Urinary bladder (tissue), 3 donors: ENCODE measurements at regions not wholly inside any gene's neighbourhood (a gene's known extent, or its start where the extent isn't known, plus 50 kb on each side); places are given as distances from the start of the nearest gene placed in this dataset.

Experiments used
- DNase-seq: peaks from one replicate; pipeline ENCODE4 v3.0.0-alpha.2; 2015; ENCODE audit errors: extremely low spot score
- H3K27ac ChIP-seq: one replicate; pipeline ENCODE4 v1.5.1; 2013; ENCODE audit warnings: low read depth, mild to moderate bottlenecking, moderate library complexity
- H3K36me3 ChIP-seq: one replicate; pipeline ENCODE4 v1.6.1; 2013; ENCODE audit warnings: mild to moderate bottlenecking, moderate library complexity; ENCODE audit not compliant: insufficient read depth
- H3K4me1 ChIP-seq: one replicate; pipeline ENCODE4 v1.6.1; 2013; ENCODE audit warnings: mild to moderate bottlenecking, moderate library complexity; ENCODE audit not compliant: insufficient read depth
- H3K4me3 ChIP-seq: one replicate; pipeline ENCODE4 v1.5.1; 2013; ENCODE audit warnings: low read depth, low read length
- WGBS: extraction: QIAGEN DNeasy Blood & Tissue Kit; methylation state at CpG from one replicate; pipeline ENCODE4 v1.1.7; 2013; 5-methylcytosine and 5-hydroxymethylcytosine counted together
- donor health status: healthy with polysubstance abuse.
- donor health status: healthy.

DNA sequence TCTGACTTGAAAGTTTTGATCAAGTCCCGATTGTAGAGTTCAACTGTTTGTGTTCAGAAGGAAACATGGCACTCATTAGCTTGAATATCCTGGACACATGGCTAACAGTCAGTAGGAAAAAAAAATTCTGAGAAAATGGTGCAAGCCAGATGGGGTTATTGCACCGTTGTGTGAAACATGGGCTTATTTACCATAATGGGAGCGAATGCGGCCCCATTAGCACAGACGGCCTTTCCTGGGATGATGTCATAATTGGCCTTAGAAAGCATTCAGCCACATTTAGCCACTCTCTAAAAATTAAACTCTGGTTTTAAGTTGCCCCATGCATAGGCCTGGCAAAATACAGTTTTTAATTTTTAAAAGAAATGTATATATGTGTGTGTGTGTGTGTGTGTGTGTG lies 112.1 kb downstream of the IRX2 start:
- Histone ChIP-seq H3K4me3 (no peak overlapping the region), H3K36me3 (no peaks in the 10 kb centered on the region), H3K4me1 (no peaks in the 10 kb centered on the region), H3K27ac (no peak overlapping the region)
- DNase-seq = no peak
- 58% methylated on average over 5 of the region's 5 CpGs for WGBS

- Histone ChIP-seq H3K27ac (no peak overlapping the region), H3K4me3 (no peak overlapping the region), H3K36me3 (no peaks in the 10 kb centered on the region), H3K4me1 (no peaks in the 10 kb centered on the region)
- no peak for DNase-seq
- WGBS = 58% methylated on average over 11 of the region's 11 CpGs
These were observed 116.9 kb downstream of the IRX2 start for GRCh38 chr5:2634399-2635176.

DNA sequence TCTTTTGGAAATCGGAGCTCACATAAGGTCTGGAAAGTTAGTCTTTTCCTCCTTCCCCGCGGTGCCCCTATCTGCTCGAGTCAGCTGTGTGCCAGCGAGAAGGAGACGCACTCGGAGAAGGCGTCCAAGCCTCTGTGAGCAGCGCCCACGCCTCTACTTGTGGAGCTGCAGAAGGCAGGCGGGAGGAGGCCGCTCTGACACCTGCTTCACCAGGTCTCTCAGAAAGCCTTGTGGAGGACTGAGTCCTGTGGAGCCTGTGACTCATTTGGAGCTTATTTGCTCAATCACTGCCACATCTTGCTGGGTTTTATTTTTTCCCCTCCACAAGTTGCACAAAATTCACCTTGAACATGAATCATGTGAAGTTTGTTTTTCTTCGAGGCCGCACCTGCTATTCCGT lies 117.5 kb downstream of the IRX2 start:
- Histone ChIP-seq H3K27ac (no peak overlapping the region), H3K4me1 (no peaks in the 10 kb centered on the region), H3K4me3 (no peak overlapping the region), H3K36me3 (no peaks in the 10 kb centered on the region)
- no peak for DNase-seq
- 72% methylated on average over 15 of the region's 15 CpGs for WGBS

DNA sequence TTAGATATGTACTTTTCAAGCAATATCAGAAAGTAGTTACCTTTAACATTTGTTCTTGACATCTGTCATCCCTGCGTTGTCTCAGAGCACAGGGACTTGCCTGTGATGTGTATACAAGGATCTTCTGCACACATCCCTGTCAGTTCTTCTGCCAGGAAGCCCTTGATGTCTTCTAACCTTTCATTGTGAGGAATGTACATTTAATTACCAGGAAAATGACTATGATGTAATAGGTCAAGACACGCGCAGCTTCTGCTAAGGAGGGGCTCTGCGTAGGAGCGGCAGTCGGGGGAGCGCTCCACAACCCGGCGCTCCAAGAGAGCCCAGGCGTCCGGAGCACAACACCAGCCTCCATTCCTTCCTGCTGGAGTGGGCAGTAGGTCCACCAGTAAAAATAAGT lies 119.7 kb downstream of the IRX2 start:
- H3K36me3 ChIP-seq = no peaks in the 10 kb centered on the region
- H3K27ac ChIP-seq = no peak overlapping the region
- WGBS = 69% methylated on average over 11 of the region's 11 CpGs
- H3K4me3 ChIP-seq = no peak overlapping the region
- H3K4me1 ChIP-seq = no peaks in the 10 kb centered on the region
- DNase-seq = no peak

- Histone ChIP-seq H3K4me1 (no peaks in the 10 kb centered on the region), H3K36me3 (no peaks in the 10 kb centered on the region), H3K4me3 (no peak overlapping the region), H3K27ac (no peak overlapping the region)
- WGBS = 50% methylated on average over 7 of the region's 7 CpGs
- DNase-seq = no peak
These were observed 122.4 kb downstream of the IRX2 start for GRCh38 chr5:2629045-2629444.

- H3K4me1 ChIP-seq = no peaks in the 10 kb centered on the region
These were observed 123.6 kb downstream of the IRX2 start for GRCh38 chr5:2627867-2628266.

DNA sequence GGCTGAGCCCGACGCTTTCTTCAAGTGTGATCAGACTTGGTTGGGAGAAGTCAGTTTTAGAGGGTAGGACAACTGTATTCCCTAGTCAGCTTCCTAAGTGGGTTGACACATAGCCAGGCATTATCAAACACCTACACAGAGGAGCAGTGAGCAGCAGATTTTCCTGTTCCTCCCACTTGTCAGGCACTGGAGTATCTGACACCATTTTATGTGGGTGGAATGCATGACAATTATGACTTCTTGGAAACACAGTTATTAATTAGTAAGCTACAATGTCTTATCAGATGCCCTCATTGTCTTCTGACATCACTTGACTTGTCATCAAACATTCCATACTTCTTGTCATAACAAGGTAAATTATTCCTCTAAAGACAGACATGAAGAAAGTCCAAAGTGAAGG lies 124.9 kb downstream of the IRX2 start:
- 97% methylated on average over 2 of the region's 2 CpGs for WGBS
- H3K4me3 ChIP-seq = no peak overlapping the region
- no peaks in the 10 kb centered on the region for H3K4me1 ChIP-seq
- H3K36me3 ChIP-seq = no peaks in the 10 kb centered on the region
- no peak overlapping the region for H3K27ac ChIP-seq
- DNase-seq = no peak

More at GRCh38 chr5:2627867-2628266, 123.6 kb downstream of the IRX2 start:
- 87% methylated on average over 13 of the region's 13 CpGs for WGBS
- Histone ChIP-seq H3K36me3 (no peaks in the 10 kb centered on the region), H3K27ac (no peak overlapping the region), H3K4me3 (no peak overlapping the region)
- no peak for DNase-seq

GRCh38 chr5:2622866-2623265 lies 128.6 kb downstream of the IRX2 start:
- WGBS = 69% methylated on average over 5 of the region's 5 CpGs

GRCh38 chr5:2621631-2622030 lies 129.8 kb downstream of the IRX2 start:
- no peaks in the 10 kb centered on the region for H3K36me3 ChIP-seq
- WGBS = 76% methylated on average over 8 of the region's 8 CpGs
- H3K4me1 ChIP-seq = no peaks in the 10 kb centered on the region
- no peak for DNase-seq
- no peak overlapping the region for H3K27ac ChIP-seq
- no peak overlapping the region for H3K4me3 ChIP-seq

More at GRCh38 chr5:2622866-2623265, 128.6 kb downstream of the IRX2 start:
- DNase-seq = no peak
- no peak overlapping the region for H3K4me3 ChIP-seq
- no peaks in the 10 kb centered on the region for H3K4me1 ChIP-seq
- no peaks in the 10 kb centered on the region for H3K36me3 ChIP-seq
- H3K27ac ChIP-seq = no peak overlapping the region

DNA sequence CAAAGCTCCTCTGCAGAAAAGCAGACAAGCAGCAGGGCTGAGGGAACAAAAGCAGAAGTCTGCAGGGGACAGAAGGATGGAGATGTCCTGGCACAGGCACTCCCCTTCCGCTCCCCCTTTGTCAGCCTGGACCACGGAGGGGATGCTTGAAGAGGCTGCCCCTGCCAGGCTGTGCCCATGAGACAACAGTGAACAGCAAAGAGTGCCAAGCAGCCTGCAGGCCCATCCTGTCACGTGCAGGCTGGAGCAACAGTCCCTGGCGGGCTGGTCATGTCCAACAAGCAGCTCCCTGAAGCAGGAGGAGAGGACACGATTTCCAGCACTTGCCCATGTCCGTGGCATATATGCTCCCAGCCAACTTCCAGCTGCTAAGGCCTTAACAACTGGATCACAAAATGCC lies 132.3 kb downstream of the IRX2 start:
- no peaks in the 10 kb centered on the region for H3K4me1 ChIP-seq
- no peak for DNase-seq
- no peak overlapping the region for H3K4me3 ChIP-seq
- no peaks in the 10 kb centered on the region for H3K36me3 ChIP-seq
- no peak overlapping the region for H3K27ac ChIP-seq
- 68% methylated on average over 6 of the region's 6 CpGs for WGBS

DNA sequence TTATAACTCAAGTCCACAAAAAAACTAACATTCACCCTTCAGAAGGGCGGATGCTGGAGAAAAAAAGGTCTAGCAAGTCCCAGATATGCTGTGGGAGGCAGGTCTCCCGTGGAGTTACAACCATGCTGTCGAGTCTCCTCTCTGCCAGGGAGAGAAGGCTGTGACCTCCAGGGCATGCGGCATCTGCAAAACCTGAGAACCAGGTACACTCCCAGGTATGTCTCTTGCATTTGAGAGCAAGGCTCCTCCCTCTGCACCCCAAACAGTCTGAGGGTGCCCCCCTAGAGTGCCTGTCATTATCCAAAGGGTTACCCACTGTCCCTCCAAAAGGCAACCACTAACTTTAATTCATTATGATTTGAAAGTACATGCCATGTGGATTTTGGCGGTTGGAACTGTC lies 134.0 kb downstream of the IRX2 start:
- H3K27ac ChIP-seq = no peak overlapping the region
- WGBS = 86% methylated on average over 5 of the region's 5 CpGs
- H3K4me1 ChIP-seq = no peaks in the 10 kb centered on the region
- no peaks in the 10 kb centered on the region for H3K36me3 ChIP-seq
- DNase-seq = no peak
- H3K4me3 ChIP-seq = no peak overlapping the region

GRCh38 chr5:2615917-2616316 lies 135.6 kb downstream of the IRX2 start:
- H3K36me3 ChIP-seq = no peaks in the 10 kb centered on the region
- no peak overlapping the region for H3K27ac ChIP-seq
- H3K4me1 ChIP-seq = no peaks in the 10 kb centered on the region
- 86% methylated on average over 4 of the region's 4 CpGs for WGBS
- no peak for DNase-seq
- no peak overlapping the region for H3K4me3 ChIP-seq

DNA sequence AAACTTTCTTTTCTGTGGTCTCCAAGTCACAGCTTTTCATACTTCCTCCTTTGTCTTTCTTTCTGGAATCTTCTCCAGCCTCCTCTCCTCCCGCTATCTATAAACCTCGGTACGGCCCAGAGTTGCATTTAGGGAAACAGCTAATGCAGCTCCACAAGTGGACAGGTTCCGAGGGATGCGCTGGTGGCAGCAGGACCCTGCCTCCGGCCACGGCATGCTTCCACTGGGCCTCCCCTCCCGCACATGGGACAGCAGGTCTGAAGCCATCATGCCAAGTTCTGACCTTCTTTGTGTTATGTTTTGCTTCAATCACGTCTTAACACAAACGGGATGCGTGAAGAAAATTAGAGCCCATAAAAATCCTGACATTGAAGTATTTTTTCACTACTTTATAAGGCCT lies 136.9 kb downstream of the IRX2 start:
- 87% methylated on average over 11 of the region's 11 CpGs for WGBS
- no peak overlapping the region for H3K4me3 ChIP-seq
- DNase-seq = no peak
- no peaks in the 10 kb centered on the region for H3K36me3 ChIP-seq
- no peaks in the 10 kb centered on the region for H3K4me1 ChIP-seq
- no peak overlapping the region for H3K27ac ChIP-seq

DNA sequence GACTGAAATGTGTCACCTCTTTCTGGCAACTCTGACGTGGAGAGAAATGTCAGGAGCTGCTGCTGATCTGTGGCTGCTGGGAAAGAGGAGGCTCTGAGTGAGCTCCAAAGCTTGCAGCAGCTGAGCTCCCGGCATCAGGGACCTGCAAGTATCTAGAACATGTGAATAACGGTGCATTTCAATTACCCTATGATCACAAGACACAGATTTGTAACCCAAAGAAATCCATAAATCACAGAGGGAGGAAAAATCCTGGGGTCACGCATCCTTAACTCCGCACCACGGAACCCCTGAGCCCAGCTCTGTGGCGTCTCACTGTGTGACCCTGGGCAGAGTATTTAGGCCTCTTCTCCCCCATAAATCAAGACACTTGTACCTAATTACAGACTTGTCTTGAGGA lies 139.8 kb downstream of the IRX2 start:
- Histone ChIP-seq H3K4me1 (no peaks in the 10 kb centered on the region), H3K27ac (no peak overlapping the region), H3K4me3 (no peak overlapping the region), H3K36me3 (no peaks in the 10 kb centered on the region)
- no peak for DNase-seq
- 75% methylated on average over 7 of the region's 7 CpGs for WGBS

DNA sequence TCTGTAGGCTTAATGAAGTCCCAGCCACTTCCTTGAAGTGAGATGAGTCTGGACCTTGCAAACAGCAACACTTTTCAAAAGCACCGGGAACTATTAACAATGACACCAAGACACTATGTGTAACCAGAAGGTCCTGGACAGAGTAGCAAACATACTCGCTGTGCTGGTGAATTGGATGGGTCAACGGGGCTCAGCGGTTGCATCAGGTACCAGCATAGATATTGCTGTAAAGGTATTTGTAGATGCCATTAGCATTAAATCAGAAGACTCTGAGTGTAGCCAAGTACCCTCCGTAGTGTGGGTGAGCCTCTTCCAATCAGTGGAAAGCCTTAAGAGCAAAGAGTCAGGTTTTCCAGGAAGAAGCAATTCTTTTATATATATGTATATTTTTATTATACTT lies 140.5 kb downstream of the IRX2 start:
- WGBS = 87% methylated on average over 5 of the region's 5 CpGs
- Histone ChIP-seq H3K4me3 (no peak overlapping the region), H3K4me1 (no peaks in the 10 kb centered on the region), H3K27ac (no peak overlapping the region), H3K36me3 (no peaks in the 10 kb centered on the region)
- DNase-seq = no peak
